SU-DHL-6 (cell line): ENCODE measurements at regions not wholly inside any gene's neighbourhood (a gene's known extent, or its start where the extent isn't known, plus 50 kb on each side); places are given as distances from the start of the nearest gene placed in this dataset.

Experiments
- H2AFZ ChIP-seq: fragments of 200-600 bp; sonication (generic); 2 replicates; pipeline ENCODE4 v1.6.1; 2014; ENCODE audit warnings: low read depth, mild to moderate bottlenecking, moderate library complexity, mixed read lengths, antibody characterized with exemption, low read length; ENCODE audit not compliant: severe bottlenecking
- H3F3A ChIP-seq: fragments of 200-600 bp; shearing (Covaris generic); 2 replicates; pipeline ENCODE4 v1.6.0; 2016; ENCODE audit warnings: antibody characterized with exemption, mild to moderate bottlenecking; ENCODE audit not compliant: insufficient read depth
- H3K27ac ChIP-seq: fragments of 200-600 bp; sonication (generic); 2 replicates; pipeline ENCODE4 v1.5.1; 2016; ENCODE audit warnings: low read depth, mild to moderate bottlenecking, low read length, moderate library complexity, mixed read lengths
- H3K27me3 ChIP-seq: fragments of 200-600 bp; sonication (generic), shearing (Covaris generic); 2 replicates; pipeline ENCODE4 v1.6.0; 2014; ENCODE audit warnings: mild to moderate bottlenecking, low read length
- H3K36me3 ChIP-seq: fragments of 200-600 bp; sonication (generic); 2 replicates; pipeline ENCODE4 v1.6.1; 2014; ENCODE audit warnings: mild to moderate bottlenecking, low read length, mixed read lengths
- H3K4me2 ChIP-seq: fragments of 300-600, 200-600 bp; shearing (Covaris generic), sonication (generic); 2 replicates; pipeline ENCODE4 v1.6.0; 2014; ENCODE audit warnings: low read length, low read depth, mild to moderate bottlenecking; ENCODE audit not compliant: poor library complexity, severe bottlenecking
- H3K4me3 ChIP-seq: fragments of 200-600 bp; sonication (generic); 2 replicates; pipeline ENCODE4 v1.5.1; 2014; ENCODE audit warnings: antibody characterized with exemption, low read length, mild to moderate bottlenecking, mixed read lengths; ENCODE audit not compliant: insufficient read depth, poor library complexity, severe bottlenecking
- H3K79me2 ChIP-seq: fragments of 200-600 bp; sonication (generic); 2 replicates; pipeline ENCODE4 v1.6.1; 2014; ENCODE audit warnings: mild to moderate bottlenecking, low read length, moderate library complexity; ENCODE audit not compliant: insufficient read depth
- H3K9ac ChIP-seq: fragments of 200-600 bp; sonication (generic); 2 replicates; pipeline ENCODE4 v1.7.0; 2014; ENCODE audit warnings: mild to moderate bottlenecking, low read length
- H3K9me2 ChIP-seq: fragments of 200-600 bp; sonication (generic); replicated peaks from 2 replicates; pipeline ENCODE4 v1.6.1; 2014; ENCODE audit warnings: low read length; ENCODE audit not compliant: insufficient read depth
- H3K9me3 ChIP-seq: fragments of 200-600 bp; sonication (generic); 2 replicates; pipeline ENCODE4 v1.6.1; 2014; ENCODE audit warnings: low read length, mixed read lengths; ENCODE audit not compliant: insufficient read depth
- H4K20me1 ChIP-seq: fragments of 200-600 bp; sonication (generic); 2 replicates; pipeline ENCODE4 v1.6.1; 2014; ENCODE audit warnings: low read depth, mild to moderate bottlenecking, antibody characterized with exemption, low read length, moderate library complexity, mixed read lengths
- EZH2phosphoT487 ChIP-seq: fragments of 200-600 bp; sonication (generic), shearing (Covaris generic); conservative IDR thresholded peaks from 2 replicates; pipeline ENCODE4 v1.6.1; 2018; ENCODE audit warnings: mild to moderate bottlenecking, antibody characterized with exemption, low read length, moderate library complexity, mixed read lengths
- TF ChIP-seq, protein P1 (sequence below): fragments of 200-600 bp; sonication (generic); IDR thresholded peaks from one replicate; pipeline ENCODE4 v1.5.1; 2017; ENCODE audit warnings: antibody characterized with exemption, mild to moderate bottlenecking, low read length, moderate library complexity; ENCODE audit not compliant: insufficient read depth, poor library complexity, severe bottlenecking

GRCh38 chr15:35911052-35911777 lies 365.2 kb upstream of the DPH6 start:
- Histone ChIP-seq H3K9me3 (no peaks in the 10 kb centered on the region), H3K4me3 (no peak overlapping the region), H2AFZ (no peak overlapping the region), H3F3A (no peaks in the 10 kb centered on the region), H3K9me2 (no peaks in the 10 kb centered on the region), H3K4me2 (no peak overlapping the region), H3K79me2 (no peaks in the 10 kb centered on the region), H4K20me1 (no peaks in the 10 kb centered on the region), H3K9ac (no peak overlapping the region), H3K27ac (no peak overlapping the region), H3K27me3 (no peaks in the 10 kb centered on the region), H3K36me3 (no peaks in the 10 kb centered on the region)
- TF ChIP-seq EZH2phosphoT487: no peak
- TF ChIP-seq, protein P1, sequence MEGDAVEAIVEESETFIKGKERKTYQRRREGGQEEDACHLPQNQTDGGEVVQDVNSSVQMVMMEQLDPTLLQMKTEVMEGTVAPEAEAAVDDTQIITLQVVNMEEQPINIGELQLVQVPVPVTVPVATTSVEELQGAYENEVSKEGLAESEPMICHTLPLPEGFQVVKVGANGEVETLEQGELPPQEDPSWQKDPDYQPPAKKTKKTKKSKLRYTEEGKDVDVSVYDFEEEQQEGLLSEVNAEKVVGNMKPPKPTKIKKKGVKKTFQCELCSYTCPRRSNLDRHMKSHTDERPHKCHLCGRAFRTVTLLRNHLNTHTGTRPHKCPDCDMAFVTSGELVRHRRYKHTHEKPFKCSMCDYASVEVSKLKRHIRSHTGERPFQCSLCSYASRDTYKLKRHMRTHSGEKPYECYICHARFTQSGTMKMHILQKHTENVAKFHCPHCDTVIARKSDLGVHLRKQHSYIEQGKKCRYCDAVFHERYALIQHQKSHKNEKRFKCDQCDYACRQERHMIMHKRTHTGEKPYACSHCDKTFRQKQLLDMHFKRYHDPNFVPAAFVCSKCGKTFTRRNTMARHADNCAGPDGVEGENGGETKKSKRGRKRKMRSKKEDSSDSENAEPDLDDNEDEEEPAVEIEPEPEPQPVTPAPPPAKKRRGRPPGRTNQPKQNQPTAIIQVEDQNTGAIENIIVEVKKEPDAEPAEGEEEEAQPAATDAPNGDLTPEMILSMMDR: no peak

- no peak overlapping the region for H3K4me3 ChIP-seq
- no peaks in the 10 kb centered on the region for H3K79me2 ChIP-seq
- H3K9ac ChIP-seq: no peak overlapping the region
- TF ChIP-seq EZH2phosphoT487: no peak
- TF ChIP-seq, protein P1: no peak
- no peak overlapping the region for H3K4me2 ChIP-seq
- no peak overlapping the region for H3K27ac ChIP-seq
- no peaks in the 10 kb centered on the region for H3K9me3 ChIP-seq
- H3K27me3 ChIP-seq: no peaks in the 10 kb centered on the region
- no peaks in the 10 kb centered on the region for H3K36me3 ChIP-seq
- no peak overlapping the region for H2AFZ ChIP-seq
- no peaks in the 10 kb centered on the region for H4K20me1 ChIP-seq
- no peaks in the 10 kb centered on the region for H3K9me2 ChIP-seq
- H3F3A ChIP-seq: no peaks in the 10 kb centered on the region
Measured at GRCh38 chr15:35912196-35912595, 366.2 kb upstream of the DPH6 start.

DNA sequence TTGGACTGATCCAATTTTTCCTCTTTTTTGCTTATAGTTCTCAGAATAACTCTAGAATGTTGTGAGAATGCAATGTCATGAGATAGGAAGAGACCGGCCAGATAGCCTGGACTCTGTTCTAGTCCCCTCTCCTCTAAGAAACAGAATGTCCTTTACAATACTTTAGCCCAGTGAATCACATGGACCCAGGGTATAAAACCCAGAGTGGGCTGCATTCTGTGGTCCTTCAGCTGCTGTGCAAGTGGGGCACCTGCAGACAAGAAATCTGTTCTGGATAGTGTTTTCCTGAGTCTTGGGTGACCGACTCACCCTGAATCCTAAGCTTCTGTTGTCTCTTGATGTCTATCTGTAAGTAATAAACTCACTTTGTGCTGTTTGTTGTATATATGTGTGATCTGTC lies 368.6 kb upstream of the DPH6 start:
- no peaks in the 10 kb centered on the region for H3K79me2 ChIP-seq
- no peaks in the 10 kb centered on the region for H3K9me2 ChIP-seq
- H2AFZ ChIP-seq: no peak overlapping the region
- no peaks in the 10 kb centered on the region for H4K20me1 ChIP-seq
- H3K9me3 ChIP-seq: no peaks in the 10 kb centered on the region
- no peaks in the 10 kb centered on the region for H3K36me3 ChIP-seq
- TF ChIP-seq, protein P1: no peak
- no peak for TF ChIP-seq EZH2phosphoT487
- H3F3A ChIP-seq: no peaks in the 10 kb centered on the region
- no peak overlapping the region for H3K27ac ChIP-seq
- H3K9ac ChIP-seq: no peak overlapping the region
- no peak overlapping the region for H3K4me3 ChIP-seq
- H3K4me2 ChIP-seq: no peak overlapping the region
- H3K27me3 ChIP-seq: no peaks in the 10 kb centered on the region
